HepG2 (cell line): ENCODE measurements at regions not wholly inside any gene's neighbourhood (a gene's known extent, or its start where the extent isn't known, plus 50 kb on each side); places are given as distances from the start of the nearest gene placed in this dataset.

Experiments used
- ATAC-seq: fragments of 200-7000 bp; cut with Tn5 transposase; 3 replicates; pipeline ENCODE4 v1.9.1; 2020; ENCODE audit warnings: mild to moderate bottlenecking, moderate library complexity
- BruUV-seq: library from RNA; stranded (reverse); fragments of 400-500 nt; replicated peaks from 2 replicates; lab custom pipeline; 2021; lab: Mats Ljungman, UMichigan
- CTCF ChIA-PET: fragments of 300-600 bp; formaldehyde crosslinking; extraction: SDS; loops from one replicate; lab custom pipeline; 2021; ENCODE audit warnings: low total read pairs, inconsistent platforms, low intra/inter-chr PET ratio; lab: Yijun Ruan, JAX
- POLR2A ChIA-PET: fragments of 350-600 bp; sonication (Branson Sonifier 250); formaldehyde crosslinking; loops from one replicate; lab custom pipeline; 2020; ENCODE audit warnings: antibody characterized with exemption, inconsistent platforms; lab: Yijun Ruan, JAX
- DNase-seq: peaks from one replicate; pipeline ENCODE4 v3.0.0-alpha.2; 2015; ENCODE audit warnings: low spot score
- FAIRE-seq: peaks from 3 replicates; lab custom pipeline; 2011; peaks lifted over from hg19 to GRCh38; lab: Jason Lieb, UNC
- H2AFZ ChIP-seq: one replicate; pipeline ENCODE4 v1.6.1; 2011; ENCODE audit warnings: low read length, inconsistent platforms
- H3K27ac ChIP-seq: fragments of 300-600 bp; 3 replicates; pipeline ENCODE4 v1.8.0; 2011; ENCODE audit warnings: mixed run types, mild to moderate bottlenecking, mixed read lengths, low read length, inconsistent platforms; ENCODE audit not compliant: insufficient read depth; ENCODE audit errors: extremely low read length
- H3K27me3 ChIP-seq, 2 experiments: fragments of 200-600 bp in 1 of 2; 2 replicates in 1 of 2; 3 replicates in 1 of 2; pipeline versions ENCODE4 v1.6.0 to v1.8.0; 2011; ENCODE audit warnings: low read length in 2 of 2, mild to moderate bottlenecking in 2 of 2, moderate library complexity in 2 of 2, inconsistent platforms in 1 of 2; ENCODE audit not compliant: insufficient read depth in 2 of 2, control insufficient read depth in 1 of 2
- H3K36me3 ChIP-seq, 2 experiments: fragments of 200-600 bp in 1 of 2; replicated peaks in 1 of 2; 2 replicates in 1 of 2; 3 replicates in 1 of 2; pipeline versions ENCODE4 v1.5.1 to v1.8.0; 2011; ENCODE audit warnings: low read length in 2 of 2, inconsistent platforms in 1 of 2; ENCODE audit not compliant: insufficient read depth in 2 of 2, control insufficient read depth in 1 of 2
- H3K4me1 ChIP-seq: 2 replicates; pipeline ENCODE4 v1.5.1; 2012; ENCODE audit warnings: low read length, inconsistent platforms; ENCODE audit not compliant: insufficient read depth
- H3K4me2 ChIP-seq: 2 replicates; pipeline ENCODE4 v1.6.0; 2011; ENCODE audit warnings: low read depth, low read length, inconsistent platforms
- H3K4me3 ChIP-seq, 3 experiments: fragments of 200-600 bp in 1 of 3; sonication (generic), shearing (Covaris generic) in 1 of 3; replicated peaks in 1 of 3; 2 replicates each; pipeline ENCODE4 v1.5.1; 2011 to 2016; ENCODE audit warnings: low read length in 3 of 3, inconsistent platforms in 2 of 3, low read depth in 2 of 3, mild to moderate bottlenecking in 2 of 3, control low read depth in 1 of 3, mixed read lengths in 1 of 3; ENCODE audit not compliant: insufficient read depth in 1 of 3
- H3K79me2 ChIP-seq: one replicate; pipeline ENCODE4 v1.6.1; 2011; ENCODE audit warnings: low read length, inconsistent platforms; ENCODE audit not compliant: insufficient read depth
- H3K9ac ChIP-seq: 2 replicates; pipeline ENCODE4 v1.6.0; 2011; ENCODE audit warnings: mild to moderate bottlenecking, low read depth, low read length, inconsistent platforms; ENCODE audit not compliant: insufficient read depth
- H3K9me3 ChIP-seq: 2 replicates; pipeline ENCODE4 v1.5.1; 2012; ENCODE audit warnings: mild to moderate bottlenecking, low read length
- H4K20me1 ChIP-seq: 2 replicates; pipeline ENCODE4 v1.6.0; 2011; ENCODE audit warnings: inconsistent platforms, mild to moderate bottlenecking, low read length, moderate library complexity; ENCODE audit not compliant: insufficient read depth
- AHR ChIP-seq: IDR thresholded peaks from 2 replicates; pipeline ENCODE4 v1.6.1; 2018; ENCODE audit warnings: missing genetic modification reagents, missing compliant biosample characterization
- ARHGAP35 ChIP-seq: sonication (generic); formaldehyde crosslinking; IDR thresholded peaks from 2 replicates; pipeline ENCODE4 v1.9.0; 2022; ENCODE audit warnings: mild to moderate bottlenecking, inconsistent platforms, moderate library complexity, missing genetic modification reagents, borderline replicate concordance
- CHCHD3 ChIP-seq: sonication (generic); formaldehyde crosslinking; IDR thresholded peaks from 2 replicates; pipeline ENCODE4 v1.8.0; 2022; ENCODE audit warnings: mild to moderate bottlenecking, missing genetic modification reagents, moderate library complexity
- ETS1 ChIP-seq: sonication (generic); formaldehyde crosslinking; IDR thresholded peaks from 2 replicates; pipeline ENCODE4 v1.4.0; 2020; ENCODE audit warnings: missing genetic modification reagents
- HOXA5 ChIP-seq: sonication (generic); formaldehyde crosslinking; IDR thresholded peaks from 2 replicates; pipeline ENCODE4 v1.4.0; 2020; ENCODE audit warnings: missing genetic modification reagents
- NFKBIZ ChIP-seq: IDR thresholded peaks from 2 replicates; pipeline ENCODE4 v1.6.1; 2018; ENCODE audit warnings: missing genetic modification reagents, missing compliant biosample characterization
- RBM39 ChIP-seq: fragments of 200-400 bp; formaldehyde crosslinking; IDR thresholded peaks from one replicate; pipeline ENCODE4 v1.6.1; 2018; ENCODE audit warnings: antibody characterized with exemption, mild to moderate bottlenecking, low read depth, low read length; ENCODE audit not compliant: poor library complexity, severe bottlenecking
- YY1 ChIP-seq: IDR thresholded peaks from 2 replicates; pipeline ENCODE4 v1.6.1; 2011; ENCODE audit warnings: low read length, low read depth, moderate library complexity, mild to moderate bottlenecking; ENCODE audit not compliant: insufficient read depth, insufficient replicate concordance
- ZBTB26 ChIP-seq: IDR thresholded peaks from 2 replicates; pipeline ENCODE4 v1.6.1; 2016; ENCODE audit warnings: missing compliant biosample characterization, missing genetic modification reagents, borderline replicate concordance
- ZNF225 ChIP-seq: sonication (generic); formaldehyde crosslinking; IDR thresholded peaks from 2 replicates; pipeline ENCODE4 v1.4.0; 2020; ENCODE audit warnings: mild to moderate bottlenecking, missing genetic modification reagents
- ZNF296 ChIP-seq: sonication (generic); formaldehyde crosslinking; conservative IDR thresholded peaks from 2 replicates; pipeline ENCODE4 v1.5.0; 2020; ENCODE audit warnings: mild to moderate bottlenecking, missing genetic modification reagents
- ZNF326 ChIP-seq: sonication (generic); formaldehyde crosslinking; IDR thresholded peaks from 2 replicates; pipeline ENCODE4 v1.4.0; 2020; ENCODE audit warnings: missing genetic modification reagents, borderline replicate concordance
- ZNF605 ChIP-seq: sonication (generic); formaldehyde crosslinking; IDR thresholded peaks from 2 replicates; pipeline ENCODE4 v1.8.0; 2022; ENCODE audit warnings: mild to moderate bottlenecking, missing genetic modification reagents
- ZNF770 ChIP-seq: sonication (generic); formaldehyde crosslinking; IDR thresholded peaks from 2 replicates; pipeline ENCODE4 v1.5.0; 2020; ENCODE audit warnings: mild to moderate bottlenecking, missing genetic modification reagents
- ZSCAN31 ChIP-seq: sonication (generic); formaldehyde crosslinking; IDR thresholded peaks from 2 replicates; pipeline ENCODE4 v1.5.0; 2020; ENCODE audit warnings: low read depth, mild to moderate bottlenecking, missing genetic modification reagents
- WGBS: methylation state at CpG from one replicate; pipeline ENCODE4 v1.1.6; 2017; ENCODE audit warnings: low lambda C conversion rate; 5-methylcytosine and 5-hydroxymethylcytosine counted together
- in situ Hi-C: cut with HindIII; loops from 2 replicates; pipeline ENCODE4 v1.10.0; 2017; ENCODE audit warnings: low pct_unique_long_range_greater_than_20kb; ENCODE audit not compliant: extremely low pct_ligation_motif_present
- intact Hi-C: fragments of 100-400 bp; cut with micrococcal nuclease; formaldehyde crosslinking; loops from one replicate; pipeline ENCODE4 v1.10.0; 2022; ENCODE audit not compliant: unreplicated experiment

GRCh38 chr2:15705310-15705709 lies 113.6 kb downstream of the DDX1 start:
- intact Hi-C loops (no loop called here), in situ Hi-C loops (no loop called here)
- H3K4me2 ChIP-seq = no peak overlapping the region
- no peak for FAIRE-seq
- no peak for DNase-seq
- no peaks in the 10 kb centered on the region for H3K9me3 ChIP-seq
- H2AFZ ChIP-seq = no peak overlapping the region
- ChIA-PET CTCF (no interaction called here), POLR2A (no interaction called here)
- no peak overlapping the region for H3K4me3 ChIP-seq
- no peaks in the 10 kb centered on the region for H4K20me1 ChIP-seq
- H3K27ac ChIP-seq = no peak overlapping the region
- peaks cover 4% of the 10 kb centered on the region; the same call in 1 of the 2 replicates for H3K4me1 ChIP-seq
- no peaks in the 10 kb centered on the region for H3K79me2 ChIP-seq
- H3K9ac ChIP-seq = no peak overlapping the region
- no peaks in the 10 kb centered on the region for H3K36me3 ChIP-seq
- WGBS = 19% methylated on average over 6 of the region's 6 CpGs
- no peak for TF ChIP-seq AHR
- TF ChIP-seq ZNF605 (CRISPR knock-in tag) = no peak
- no peak for TF ChIP-seq ZBTB26 (CRISPR knock-in tag)
- no peak for TF ChIP-seq NFKBIZ (CRISPR knock-in tag)
- TF ChIP-seq RBM39 = no peak
- no peak for TF ChIP-seq ARHGAP35 (CRISPR knock-in tag)
- TF ChIP-seq ZNF326 (CRISPR knock-in tag) = no peak
- TF ChIP-seq YY1 = no peak
- TF ChIP-seq HOXA5 (CRISPR knock-in tag) = no peak
- no peak for TF ChIP-seq ETS1 (CRISPR knock-in tag)
- TF ChIP-seq ZNF770 (CRISPR knock-in tag) = no peak
- TF ChIP-seq CHCHD3 (CRISPR knock-in tag) = no peak
- TF ChIP-seq ZNF225 = no peak
- no peak for TF ChIP-seq ZNF296 (CRISPR knock-in tag)
- no peak for TF ChIP-seq ZSCAN31 (CRISPR knock-in tag)
- ATAC-seq = no peak
- no TSS peak for BruUV-seq
- peaks cover 3 to 26% of the 10 kb centered on the region in 2 experiments; a peak in 2 of 5 replicates for H3K27me3 ChIP-seq
